HG02852 (cell line): ENCODE measurements at regions not wholly inside any gene's neighbourhood (a gene's known extent, or its start where the extent isn't known, plus 50 kb on each side); places are given as distances from the start of the nearest gene placed in this dataset.
"Not testable (repeated sequence)": the region's sequence is repeated elsewhere in the genome, so short reads cannot be mapped to it uniquely, and the experiment has no call there.

ENCODE experiments used
- ATAC-seq: cut with Tn5 transposase; IDR thresholded peaks from one replicate; pipeline ENCODE4 v1.9.1; 2021; ENCODE audit warnings: mild to moderate bottlenecking, moderate library complexity; ENCODE audit not compliant: unreplicated experiment

- ATAC-seq: no peak
These were observed 1886.0 kb upstream of the PCDH7 start for GRCh38 chr4:28834120-28834519.

GRCh38 chr4:28835501-28835900, 1884.7 kb upstream of the PCDH7 start:
- no peak for ATAC-seq

GRCh38 chr4:28842271-28842670, 1877.9 kb upstream of the PCDH7 start:
- ATAC-seq: no peak

GRCh38 chr4:28845158-28845557, 1875.0 kb upstream of the PCDH7 start:
- ATAC-seq: no peak

- not testable (repeated sequence) for ATAC-seq
These were observed 1863.1 kb upstream of the PCDH7 start for GRCh38 chr4:28857028-28857427.

GRCh38 chr4:28868841-28869240, 1851.3 kb upstream of the PCDH7 start:
- ATAC-seq: no peak

- ATAC-seq: no peak
These were observed 1841.0 kb upstream of the PCDH7 start for GRCh38 chr4:28879178-28879577.

- no peak for ATAC-seq
These were observed 1840.3 kb upstream of the PCDH7 start for GRCh38 chr4:28879900-28880299.

- ATAC-seq: no peak
These were observed 1837.0 kb upstream of the PCDH7 start for GRCh38 chr4:28883211-28883610.

GRCh38 chr4:28886934-28887333, 1833.2 kb upstream of the PCDH7 start:
- no peak for ATAC-seq

GRCh38 chr4:28890949-28891775, 1829.0 kb upstream of the PCDH7 start:
- no peak for ATAC-seq

- ATAC-seq: no peak
These were observed 1806.7 kb upstream of the PCDH7 start for GRCh38 chr4:28913466-28913865.

- no peak for ATAC-seq
These were observed 1803.6 kb upstream of the PCDH7 start for GRCh38 chr4:28916585-28916984.

GRCh38 chr4:28918871-28919270, 1801.3 kb upstream of the PCDH7 start:
- no peak for ATAC-seq

GRCh38 chr4:28921886-28922285, 1798.3 kb upstream of the PCDH7 start:
- ATAC-seq: no peak

- ATAC-seq: no peak
These were observed 1794.0 kb upstream of the PCDH7 start for GRCh38 chr4:28926156-28926555.

- ATAC-seq: no peak
These were observed 1777.5 kb upstream of the PCDH7 start for GRCh38 chr4:28942631-28943030.

GRCh38 chr4:28947374-28947773, 1772.8 kb upstream of the PCDH7 start:
- no peak for ATAC-seq

- no peak for ATAC-seq
These were observed 1771.7 kb upstream of the PCDH7 start for GRCh38 chr4:28948501-28948900.

GRCh38 chr4:28966982-28967381, 1753.2 kb upstream of the PCDH7 start:
- ATAC-seq: no peak

GRCh38 chr4:28973587-28974350, 1746.4 kb upstream of the PCDH7 start:
- ATAC-seq: no peak

GRCh38 chr4:28976369-28976768, 1743.8 kb upstream of the PCDH7 start:
- ATAC-seq: no peak
